LNCaP clone FGC (cell line): ENCODE measurements at regions not wholly inside any gene's neighbourhood (a gene's known extent, or its start where the extent isn't known, plus 50 kb on each side); places are given as distances from the start of the nearest gene placed in this dataset.

Source experiments
- DNase-seq: peaks from one replicate; pipeline ENCODE4 v3.0.0-alpha.2; 2011; ENCODE audit warnings: low read depth
- H3K4me3 ChIP-seq: 2 replicates; pipeline ENCODE4 v1.5.1; 2011; ENCODE audit warnings: mild to moderate bottlenecking, low read depth, low read length, control low read depth
- CTCF ChIP-seq: IDR thresholded peaks from 2 replicates; pipeline ENCODE4 v1.5.1; 2012; ENCODE audit warnings: mild to moderate bottlenecking; ENCODE audit not compliant: control insufficient read depth, insufficient read depth; ENCODE audit errors: extremely low read depth

DNA sequence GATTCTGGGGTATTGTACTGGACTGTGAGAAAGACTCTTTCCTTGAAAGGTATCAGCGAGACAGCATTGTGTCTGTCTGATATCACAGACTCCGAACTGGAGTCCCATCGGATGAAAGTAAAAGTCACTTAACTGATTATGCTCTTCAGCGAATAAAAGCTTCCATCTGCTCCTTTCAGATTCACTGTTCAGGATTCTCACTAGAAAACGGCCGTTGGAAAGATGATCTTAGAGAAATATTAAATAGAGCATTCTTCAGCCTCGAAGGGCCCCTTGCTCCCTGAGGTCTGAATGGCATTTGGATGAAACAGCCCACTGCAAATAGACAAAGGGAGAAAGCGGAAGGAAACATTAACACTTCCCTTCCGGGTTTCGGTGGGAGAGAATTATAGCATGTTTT lies 416.2 kb upstream of the PRKX start:
- DNase-seq, result no peak
- no peak overlapping the region for H3K4me3 ChIP-seq
- no peak for TF ChIP-seq CTCF

GRCh38 chrX:4118666-4119530 lies 405.4 kb upstream of the PRKX start:
- DNase-seq, result no peak
- H3K4me3 ChIP-seq, result no peak overlapping the region
- TF ChIP-seq CTCF, result no peak

DNA sequence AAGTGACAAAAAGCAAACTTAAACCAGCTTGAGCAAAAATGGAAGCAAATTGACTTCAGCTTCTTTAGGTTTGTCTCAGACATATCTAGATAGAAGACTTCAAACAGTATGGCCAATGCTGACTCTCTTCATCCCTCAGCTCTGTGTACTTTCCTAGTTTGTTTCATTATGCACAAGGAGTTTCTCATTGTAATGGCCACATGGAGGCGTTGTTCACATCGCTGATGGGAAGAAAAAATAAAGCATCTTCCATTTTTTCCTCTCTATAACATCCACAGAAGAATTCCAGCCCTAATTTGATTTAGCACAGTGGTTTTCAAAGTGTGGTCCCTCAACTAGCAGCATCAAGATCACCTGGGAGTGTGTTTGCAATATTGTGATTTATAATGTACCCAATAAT lies 397.5 kb upstream of the PRKX start:
- H3K4me3 ChIP-seq, result no peak overlapping the region
- DNase-seq, result no peak
- TF ChIP-seq CTCF, result no peak

- H3K4me3 ChIP-seq, result no peak overlapping the region
- no peak for DNase-seq
- no peak for TF ChIP-seq CTCF
These were observed 381.5 kb upstream of the PRKX start for GRCh38 chrX:4094926-4095325.

DNA sequence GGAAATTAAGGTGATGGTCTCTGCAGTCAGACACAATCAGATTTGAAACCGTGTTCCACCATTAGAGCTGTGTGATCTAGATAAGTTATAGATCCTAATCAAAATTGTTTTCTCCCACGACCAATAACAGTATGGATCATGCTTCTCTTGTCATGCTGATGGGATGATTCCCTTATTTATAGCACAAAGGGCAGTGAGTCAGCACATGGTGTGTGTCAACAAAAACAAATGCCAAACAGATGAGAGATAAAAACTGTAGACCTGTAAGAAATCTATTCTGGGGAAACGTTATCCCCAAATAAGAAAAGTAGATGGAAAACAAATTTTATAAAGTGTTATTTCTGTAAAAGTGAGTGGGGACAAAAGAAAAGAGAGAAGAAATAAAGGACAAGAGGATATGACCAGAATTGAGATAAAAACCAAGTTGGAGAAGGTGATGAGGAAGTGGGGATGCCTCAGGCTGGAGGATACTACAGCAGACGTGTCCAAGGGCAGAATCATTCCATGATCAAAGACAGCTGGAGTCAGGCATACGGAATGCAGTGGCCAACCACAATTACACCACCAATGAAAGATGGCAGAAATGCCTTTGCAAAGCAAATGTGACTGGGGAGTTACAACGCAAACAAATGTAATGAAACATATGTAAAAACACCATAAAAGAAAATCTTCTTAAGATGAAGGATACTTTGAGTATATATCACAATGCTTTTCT lies 377.8 kb upstream of the PRKX start:
- DNase-seq, result no peak
- TF ChIP-seq CTCF, result no peak

GRCh38 chrX:4059893-4060292 lies 346.4 kb upstream of the PRKX start:
- no peak for DNase-seq
- TF ChIP-seq CTCF, result no peak
- H3K4me3 ChIP-seq, result no peak overlapping the region

More for the DNA sequence above, 377.8 kb upstream of the PRKX start:
- no peak overlapping the region for H3K4me3 ChIP-seq
